ENCODE measurements at regions not wholly inside any gene's neighbourhood (a gene's known extent, or its start where the extent isn't known, plus 50 kb on each side); places are given as distances from the start of the nearest gene placed in this dataset.

DNA sequence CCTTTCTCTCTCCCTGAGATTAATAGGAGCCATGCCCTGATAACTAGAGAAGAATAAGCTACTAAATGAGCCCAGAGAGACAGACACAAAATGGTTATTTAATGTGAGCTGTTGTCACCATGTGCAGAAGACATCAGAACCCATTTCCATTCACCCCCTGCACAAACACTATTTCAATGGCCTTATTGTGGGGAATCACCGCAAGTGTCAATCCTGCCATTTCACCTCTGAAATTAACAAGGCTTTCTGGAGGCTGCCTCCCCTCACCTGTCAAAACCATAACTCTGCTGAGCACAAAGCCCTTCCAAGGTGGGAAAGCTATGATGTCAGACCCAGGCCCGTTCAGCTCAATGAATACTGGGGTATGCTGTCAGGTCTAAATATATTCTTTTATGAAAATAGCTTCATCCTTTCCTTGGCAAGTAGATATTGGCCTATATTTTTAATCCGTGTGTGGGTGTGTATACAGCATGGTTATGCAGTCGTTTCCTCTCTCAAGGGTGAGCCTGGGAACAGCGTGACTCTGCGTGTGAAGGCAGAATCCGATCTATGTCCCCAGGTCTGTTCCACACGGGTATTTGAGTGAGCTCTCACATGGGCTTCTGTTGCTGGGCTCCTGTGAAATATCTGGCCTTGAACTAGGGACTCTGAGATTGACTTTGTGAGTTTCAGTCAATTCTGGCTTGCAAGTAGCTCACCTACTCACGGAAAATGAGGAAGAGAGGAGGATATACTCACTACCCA lies 266.3 kb downstream of the FBXW7 start:
- Histone ChIP-seq H3K4me2 (replicated peaks; ENCODE audit: low read depth, low read length, poor library complexity, severe bottlenecking) (no peak overlapping the region), H3K9ac (ENCODE audit: low read length) (no peak overlapping the region), H3K27me3 (replicated peaks in 1 of 4; ENCODE audit: control extremely low read depth in 1 of 4, control insufficient read depth in 3 of 4, insufficient read depth in 4 of 4, low read length in 3 of 4) (peaks cover 0 to 4% (median 0%) of the 10 kb centered on the region in 4 experiments), H3K79me2 (ENCODE audit: control insufficient read depth, insufficient read depth, low read length) (no peaks in the 10 kb centered on the region), H3K27ac (ENCODE audit: low read length in 2 of 2) (no peak overlapping the region), H2AFZ (ENCODE audit: insufficient read depth, low read depth, low read length, poor library complexity, severe bottlenecking) (no peak overlapping the region), H3K9me3 (ENCODE audit: control extremely low read depth in 1 of 3, control insufficient read depth in 2 of 3, insufficient read depth in 1 of 3, low read length in 2 of 3) (no peaks in the 10 kb centered on the region), H4K20me1 (ENCODE audit: control insufficient read depth, insufficient read depth, low read length, poor library complexity, severe bottlenecking) (no peaks in the 10 kb centered on the region), H3K36me3 (replicated peaks in 1 of 2; ENCODE audit: control extremely low read depth in 1 of 2, control insufficient read depth in 1 of 2, extremely low read depth in 1 of 2, insufficient read depth in 2 of 2, low read length in 1 of 2) (no peaks in the 10 kb centered on the region), H3K4me1 (ENCODE audit: control insufficient read depth in 2 of 2, insufficient read depth in 2 of 2, low read length in 2 of 2) (no peaks in the 10 kb centered on the region), H3K4me3 (ENCODE audit: control extremely low read depth in 1 of 5, extremely low read depth in 1 of 5, insufficient read depth in 1 of 5, low read depth in 2 of 5, low read length in 4 of 5) (no peak overlapping the region)
- Mint-ChIP-seq H3K4me1 (no peaks in the 10 kb centered on the region), H3K27ac (no peak overlapping the region), H3K27me3 (peaks cover 2% of the 10 kb centered on the region), H3K4me3 (no peak overlapping the region), H3K9me3 (ENCODE audit: insufficient read depth) (no peaks in the 10 kb centered on the region)
- no peak for DNase-seq
- TF ChIP-seq, protein P1, sequence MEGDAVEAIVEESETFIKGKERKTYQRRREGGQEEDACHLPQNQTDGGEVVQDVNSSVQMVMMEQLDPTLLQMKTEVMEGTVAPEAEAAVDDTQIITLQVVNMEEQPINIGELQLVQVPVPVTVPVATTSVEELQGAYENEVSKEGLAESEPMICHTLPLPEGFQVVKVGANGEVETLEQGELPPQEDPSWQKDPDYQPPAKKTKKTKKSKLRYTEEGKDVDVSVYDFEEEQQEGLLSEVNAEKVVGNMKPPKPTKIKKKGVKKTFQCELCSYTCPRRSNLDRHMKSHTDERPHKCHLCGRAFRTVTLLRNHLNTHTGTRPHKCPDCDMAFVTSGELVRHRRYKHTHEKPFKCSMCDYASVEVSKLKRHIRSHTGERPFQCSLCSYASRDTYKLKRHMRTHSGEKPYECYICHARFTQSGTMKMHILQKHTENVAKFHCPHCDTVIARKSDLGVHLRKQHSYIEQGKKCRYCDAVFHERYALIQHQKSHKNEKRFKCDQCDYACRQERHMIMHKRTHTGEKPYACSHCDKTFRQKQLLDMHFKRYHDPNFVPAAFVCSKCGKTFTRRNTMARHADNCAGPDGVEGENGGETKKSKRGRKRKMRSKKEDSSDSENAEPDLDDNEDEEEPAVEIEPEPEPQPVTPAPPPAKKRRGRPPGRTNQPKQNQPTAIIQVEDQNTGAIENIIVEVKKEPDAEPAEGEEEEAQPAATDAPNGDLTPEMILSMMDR (IDR thresholded peaks at IDR 0.05), result no peak
- TF ChIP-seq EZH2 (IDR thresholded peaks at IDR 0.05; ENCODE audit: borderline replicate concordance, insufficient read depth, low read depth, low read length, poor library complexity, severe bottlenecking), result no peak
- ChIA-PET CTCF (interaction anchor here (1.0 kb wide), 1 partner anchor 11 kb away, joined by 3 read pairs; no protein-coding TSS in a partner anchor), POLR2A (no interaction called here)
- no peak for ATAC-seq (ENCODE audit: low read depth)
- 93% methylated on average over 5 of the region's 9 CpGs for WGBS (ENCODE audit: insufficient coverage)
- intact Hi-C loops (cut with micrococcal nuclease), result no loop called here

DNA sequence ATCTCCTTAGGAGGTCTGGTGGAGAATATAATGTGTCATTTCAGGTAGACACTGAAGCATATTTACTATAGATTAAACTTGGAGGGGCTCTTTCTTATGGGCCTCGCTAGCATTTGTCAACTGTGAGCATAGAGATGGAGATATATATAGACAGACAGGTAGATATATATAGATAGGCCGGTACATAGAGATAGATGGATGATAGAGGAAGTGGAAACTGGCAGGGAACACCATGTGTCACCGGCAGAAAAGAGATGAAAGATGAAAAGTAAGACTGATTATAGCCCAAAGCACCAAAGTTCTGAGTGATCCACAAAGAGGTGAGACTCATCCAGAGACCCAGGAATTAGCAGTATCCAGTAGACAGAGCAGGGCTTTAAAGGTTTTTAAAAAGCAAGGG lies 268.1 kb downstream of the FBXW7 start:
- peaks cover 5% of the 10 kb centered on the region for H3K27me3 Mint-ChIP-seq
- CTCF ChIA-PET, result no interaction called here

More for the DNA sequence above, 268.1 kb downstream of the FBXW7 start:
- intact Hi-C loops (cut with micrococcal nuclease), result no loop called here
- no peaks in the 10 kb centered on the region for H3K9me3 ChIP-seq (ENCODE audit: control extremely low read depth in 1 of 3, control insufficient read depth in 2 of 3, insufficient read depth in 1 of 3, low read length in 2 of 3)
- H3K27me3 ChIP-seq (replicated peaks in 1 of 4; ENCODE audit: control extremely low read depth in 1 of 4, control insufficient read depth in 3 of 4, insufficient read depth in 4 of 4, low read length in 3 of 4), result peaks cover 0 to 4% (median 0%) of the 10 kb centered on the region in 4 experiments
- no peaks in the 10 kb centered on the region for H3K4me1 Mint-ChIP-seq
- H3K4me1 ChIP-seq (ENCODE audit: control insufficient read depth in 2 of 2, insufficient read depth in 2 of 2, low read length in 2 of 2), result no peaks in the 10 kb centered on the region
- H3K79me2 ChIP-seq (ENCODE audit: control insufficient read depth, insufficient read depth, low read length), result no peaks in the 10 kb centered on the region
- H3K9ac ChIP-seq (ENCODE audit: low read length), result no peak overlapping the region
- no peak overlapping the region for H3K27ac Mint-ChIP-seq
- H3K36me3 ChIP-seq (replicated peaks in 1 of 2; ENCODE audit: control extremely low read depth in 1 of 2, control insufficient read depth in 1 of 2, extremely low read depth in 1 of 2, insufficient read depth in 2 of 2, low read length in 1 of 2), result no peaks in the 10 kb centered on the region
- no peak overlapping the region for H2AFZ ChIP-seq (ENCODE audit: insufficient read depth, low read depth, low read length, poor library complexity, severe bottlenecking)
- POLR2A ChIA-PET, result no interaction called here
- H4K20me1 ChIP-seq (ENCODE audit: control insufficient read depth, insufficient read depth, low read length, poor library complexity, severe bottlenecking), result no peaks in the 10 kb centered on the region
- no peak for DNase-seq
- no peak overlapping the region for H3K4me3 ChIP-seq (ENCODE audit: control extremely low read depth in 1 of 5, extremely low read depth in 1 of 5, insufficient read depth in 1 of 5, low read depth in 2 of 5, low read length in 4 of 5)
- WGBS (ENCODE audit: insufficient coverage), result 20% methylated on average over 3 of the region's 3 CpGs
- no peak overlapping the region for H3K27ac ChIP-seq (ENCODE audit: low read length in 2 of 2)
- TF ChIP-seq, protein P1 (IDR thresholded peaks at IDR 0.05), result no peak
- no peaks in the 10 kb centered on the region for H3K9me3 Mint-ChIP-seq (ENCODE audit: insufficient read depth)
- no peak for ATAC-seq (ENCODE audit: low read depth)
- no peak overlapping the region for H3K4me3 Mint-ChIP-seq
- no peak overlapping the region for H3K4me2 ChIP-seq (replicated peaks; ENCODE audit: low read depth, low read length, poor library complexity, severe bottlenecking)

All from B cell (primary cell).